ENCODE measurements at regions not wholly inside any gene's neighbourhood (a gene's known extent, or its start where the extent isn't known, plus 50 kb on each side); places are given as distances from the start of the nearest gene placed in this dataset.

DNA sequence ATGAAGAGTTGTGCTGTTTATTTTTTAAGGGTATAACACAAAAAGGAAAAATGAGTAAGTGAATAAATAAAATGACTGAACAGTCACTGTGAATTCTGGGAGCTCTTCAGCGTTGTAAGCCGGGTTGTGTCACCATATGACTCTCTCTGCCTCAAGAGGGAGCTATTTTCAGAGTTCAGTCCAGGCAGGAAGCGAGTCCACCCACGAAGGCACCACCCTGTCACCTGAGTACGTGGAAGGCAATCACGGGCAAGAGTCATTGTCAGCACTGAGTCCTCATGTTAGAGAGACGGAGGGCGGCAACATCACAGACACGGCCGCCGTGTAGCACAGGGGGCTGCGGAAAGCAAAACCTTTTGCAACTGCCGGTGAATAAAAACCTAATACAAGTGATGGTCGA lies 227.6 kb downstream of the UTP18 start:
- Histone ChIP-seq H3K27me3 (no peaks in the 10 kb centered on the region), H3K9me3 (no peaks in the 10 kb centered on the region), H3K36me3 (no peaks in the 10 kb centered on the region), H3K27ac (no peak overlapping the region), H3K4me3 (no peak overlapping the region), H3K4me1 (no peaks in the 10 kb centered on the region)
- TF ChIP-seq, protein P1, sequence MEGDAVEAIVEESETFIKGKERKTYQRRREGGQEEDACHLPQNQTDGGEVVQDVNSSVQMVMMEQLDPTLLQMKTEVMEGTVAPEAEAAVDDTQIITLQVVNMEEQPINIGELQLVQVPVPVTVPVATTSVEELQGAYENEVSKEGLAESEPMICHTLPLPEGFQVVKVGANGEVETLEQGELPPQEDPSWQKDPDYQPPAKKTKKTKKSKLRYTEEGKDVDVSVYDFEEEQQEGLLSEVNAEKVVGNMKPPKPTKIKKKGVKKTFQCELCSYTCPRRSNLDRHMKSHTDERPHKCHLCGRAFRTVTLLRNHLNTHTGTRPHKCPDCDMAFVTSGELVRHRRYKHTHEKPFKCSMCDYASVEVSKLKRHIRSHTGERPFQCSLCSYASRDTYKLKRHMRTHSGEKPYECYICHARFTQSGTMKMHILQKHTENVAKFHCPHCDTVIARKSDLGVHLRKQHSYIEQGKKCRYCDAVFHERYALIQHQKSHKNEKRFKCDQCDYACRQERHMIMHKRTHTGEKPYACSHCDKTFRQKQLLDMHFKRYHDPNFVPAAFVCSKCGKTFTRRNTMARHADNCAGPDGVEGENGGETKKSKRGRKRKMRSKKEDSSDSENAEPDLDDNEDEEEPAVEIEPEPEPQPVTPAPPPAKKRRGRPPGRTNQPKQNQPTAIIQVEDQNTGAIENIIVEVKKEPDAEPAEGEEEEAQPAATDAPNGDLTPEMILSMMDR (IDR thresholded peaks at IDR 0.05), result no peak
- no peak for TF ChIP-seq EP300 (IDR thresholded peaks at IDR 0.05)
- no peak for TF ChIP-seq POLR2AphosphoS5 (IDR thresholded peaks at IDR 0.05)
- no peak for TF ChIP-seq POLR2A (IDR thresholded peaks at IDR 0.05)
- DNase-seq (ENCODE audit: low spot score in 2 of 2), result no peak
- WGBS, result 59% methylated on average over 14 of the region's 14 CpGs

DNA sequence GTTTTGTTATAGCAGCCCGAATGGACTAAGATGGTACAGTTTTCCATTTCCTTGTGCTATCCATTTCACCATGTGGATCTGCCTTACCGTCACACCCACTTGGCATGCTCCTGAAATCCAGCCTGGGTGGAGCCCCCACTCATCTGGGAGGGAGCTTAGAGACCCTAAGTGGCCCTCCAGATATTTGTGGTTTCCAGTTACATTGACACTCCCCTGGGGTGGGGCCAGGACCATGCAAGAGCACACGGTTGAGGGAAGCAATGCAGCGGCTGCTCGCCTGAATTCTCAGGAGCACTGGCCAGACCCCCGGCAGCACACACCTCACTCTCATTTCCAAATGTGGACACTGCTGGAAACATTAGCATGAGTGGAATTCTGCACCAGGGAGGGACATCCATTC lies 231.1 kb downstream of the UTP18 start:
- no peak for TF ChIP-seq EP300 (IDR thresholded peaks at IDR 0.05)
- TF ChIP-seq POLR2A (IDR thresholded peaks at IDR 0.05), result no peak
- TF ChIP-seq, protein P1 (IDR thresholded peaks at IDR 0.05), result no peak
- no peak for TF ChIP-seq POLR2AphosphoS5 (IDR thresholded peaks at IDR 0.05)
- no peaks in the 10 kb centered on the region for H3K36me3 ChIP-seq
- H3K27me3 ChIP-seq, result no peaks in the 10 kb centered on the region
- WGBS, result 78% methylated on average over 4 of the region's 6 CpGs
- no peak overlapping the region for H3K4me3 ChIP-seq
- no peaks in the 10 kb centered on the region for H3K4me1 ChIP-seq
- no peak for DNase-seq (ENCODE audit: low spot score in 2 of 2)
- H3K27ac ChIP-seq, result no peak overlapping the region
- H3K9me3 ChIP-seq, result no peaks in the 10 kb centered on the region

DNA sequence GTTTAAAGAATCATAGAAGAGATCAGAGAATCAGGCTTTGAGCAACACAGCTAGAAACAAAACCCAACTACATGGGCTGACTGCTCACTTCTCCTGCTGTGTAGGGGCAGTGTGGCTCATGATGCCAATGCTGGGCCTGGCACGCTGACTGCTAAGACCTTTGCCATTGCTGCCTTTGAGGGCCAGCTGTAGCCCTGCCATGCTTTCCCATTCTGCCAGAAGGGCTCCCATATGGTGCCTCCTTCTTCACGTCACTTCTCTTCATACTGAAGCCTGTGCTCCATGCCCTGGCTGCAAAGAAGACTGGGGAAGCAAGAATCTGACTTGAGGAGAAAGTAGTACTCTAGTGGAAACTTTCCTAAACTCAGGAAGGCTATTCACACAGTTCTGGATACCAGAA lies 232.9 kb downstream of the UTP18 start:
- Histone ChIP-seq H3K27me3 (no peaks in the 10 kb centered on the region), H3K36me3 (no peaks in the 10 kb centered on the region), H3K27ac (no peak overlapping the region), H3K4me3 (no peak overlapping the region), H3K4me1 (no peaks in the 10 kb centered on the region), H3K9me3 (no peaks in the 10 kb centered on the region)
- DNase-seq (ENCODE audit: low spot score in 2 of 2), result no peak
- TF ChIP-seq EP300 (IDR thresholded peaks at IDR 0.05) (no peak), POLR2A (IDR thresholded peaks at IDR 0.05) (no peak)
- TF ChIP-seq, protein P1 (IDR thresholded peaks at IDR 0.05), result no peak
- WGBS, result 86% methylated on average over 2 of the region's 2 CpGs

DNA sequence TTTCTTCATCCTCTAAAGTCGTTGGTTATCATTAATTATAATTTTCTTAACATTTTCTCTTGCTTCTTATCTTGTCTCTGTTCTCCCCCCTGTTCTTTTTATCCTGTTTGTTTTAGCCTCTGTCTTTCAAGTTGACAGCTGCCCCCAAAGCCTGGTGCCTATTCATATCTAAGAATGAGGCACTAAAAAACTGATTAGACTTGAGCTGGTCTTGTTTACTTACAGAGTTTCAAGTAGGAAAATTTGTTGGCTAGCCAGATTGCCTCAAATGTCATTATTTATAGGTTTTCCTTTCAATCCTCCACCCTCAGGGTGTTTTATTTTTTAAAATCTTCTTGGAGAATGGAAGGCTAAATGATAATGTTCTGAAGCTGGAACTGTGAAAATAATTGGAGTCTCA lies 236.0 kb downstream of the UTP18 start:
- DNase-seq (ENCODE audit: low spot score in 2 of 2), result no peak
- H3K4me1 ChIP-seq, result no peaks in the 10 kb centered on the region
- no peak overlapping the region for H3K4me3 ChIP-seq
- no peaks in the 10 kb centered on the region for H3K36me3 ChIP-seq
- 32% methylated on average over 1 of the region's 1 CpG for WGBS
- TF ChIP-seq, protein P1 (IDR thresholded peaks at IDR 0.05), result no peak
- TF ChIP-seq POLR2A (IDR thresholded peaks at IDR 0.05), result no peak
- TF ChIP-seq EP300 (IDR thresholded peaks at IDR 0.05), result no peak
- TF ChIP-seq POLR2AphosphoS5 (IDR thresholded peaks at IDR 0.05), result no peak
- no peak overlapping the region for H3K27ac ChIP-seq
- H3K27me3 ChIP-seq, result no peaks in the 10 kb centered on the region
- H3K9me3 ChIP-seq, result no peaks in the 10 kb centered on the region

DNA sequence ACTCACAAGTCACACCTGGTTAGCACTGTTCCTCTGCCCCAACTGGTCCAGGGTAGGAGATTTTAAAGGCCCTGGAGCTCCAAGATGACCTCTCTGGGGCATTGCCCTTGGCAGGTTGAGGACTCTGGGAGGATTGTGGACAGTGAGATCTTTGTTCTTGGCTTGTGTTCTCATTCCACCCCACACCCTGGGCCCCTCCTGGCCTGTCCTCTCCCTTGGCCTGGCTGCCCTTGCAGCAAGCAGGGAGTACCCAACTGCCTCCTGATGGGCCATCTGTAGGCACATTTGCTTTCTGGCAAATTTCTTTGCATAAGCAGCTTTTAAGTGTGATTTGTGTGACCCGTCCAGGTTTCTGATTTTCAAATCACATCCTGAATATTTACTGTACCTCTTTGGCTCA lies 239.6 kb downstream of the UTP18 start:
- no peak overlapping the region for H3K27ac ChIP-seq
- TF ChIP-seq EP300 (IDR thresholded peaks at IDR 0.05) (no peak), POLR2A (IDR thresholded peaks at IDR 0.05) (no peak), POLR2AphosphoS5 (IDR thresholded peaks at IDR 0.05) (no peak)
- TF ChIP-seq, protein P1 (IDR thresholded peaks at IDR 0.05), result no peak
- H3K9me3 ChIP-seq, result no peaks in the 10 kb centered on the region
- no peaks in the 10 kb centered on the region for H3K36me3 ChIP-seq
- no peaks in the 10 kb centered on the region for H3K4me1 ChIP-seq
- DNase-seq (ENCODE audit: low spot score in 2 of 2), result no peak
- no peaks in the 10 kb centered on the region for H3K27me3 ChIP-seq
- WGBS, result 64% methylated on average over 1 of the region's 1 CpG
- H3K4me3 ChIP-seq, result no peak overlapping the region
